ENCODE measurements at regions not wholly inside any gene's neighbourhood (a gene's known extent, or its start where the extent isn't known, plus 50 kb on each side); places are given as distances from the start of the nearest gene placed in this dataset.
"Not testable (repeated sequence)": the region's sequence is repeated elsewhere in the genome, so short reads cannot be mapped to it uniquely, and the experiment has no call there.

DNA sequence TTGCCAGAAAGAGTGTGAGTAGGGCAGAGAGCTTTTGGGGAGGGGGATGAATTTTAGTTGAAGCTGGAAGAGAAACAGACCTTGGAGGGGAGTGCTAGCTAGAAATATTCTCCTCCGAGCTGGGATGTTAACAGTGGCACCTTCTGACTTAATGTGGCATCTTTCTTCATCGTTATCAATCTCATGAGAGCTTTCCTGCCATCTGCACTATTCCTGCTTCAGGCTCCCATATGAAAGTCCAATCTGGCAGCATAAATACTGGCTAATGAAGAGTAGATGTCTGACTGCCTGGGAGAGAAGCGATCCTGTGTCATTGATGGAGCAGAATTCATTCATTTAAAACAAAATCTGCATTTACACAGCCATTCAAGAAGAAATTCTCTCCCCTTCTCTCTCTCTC is 284.5 kb downstream of the TMEM38B start:
- DNase-seq, result no peak

GRCh38 chr9:105979290-105979689 is 284.9 kb downstream of the TMEM38B start:
- DNase-seq, result no peak

- no peak for DNase-seq
Measured at GRCh38 chr9:105984714-105985113, 290.4 kb downstream of the TMEM38B start.

DNA sequence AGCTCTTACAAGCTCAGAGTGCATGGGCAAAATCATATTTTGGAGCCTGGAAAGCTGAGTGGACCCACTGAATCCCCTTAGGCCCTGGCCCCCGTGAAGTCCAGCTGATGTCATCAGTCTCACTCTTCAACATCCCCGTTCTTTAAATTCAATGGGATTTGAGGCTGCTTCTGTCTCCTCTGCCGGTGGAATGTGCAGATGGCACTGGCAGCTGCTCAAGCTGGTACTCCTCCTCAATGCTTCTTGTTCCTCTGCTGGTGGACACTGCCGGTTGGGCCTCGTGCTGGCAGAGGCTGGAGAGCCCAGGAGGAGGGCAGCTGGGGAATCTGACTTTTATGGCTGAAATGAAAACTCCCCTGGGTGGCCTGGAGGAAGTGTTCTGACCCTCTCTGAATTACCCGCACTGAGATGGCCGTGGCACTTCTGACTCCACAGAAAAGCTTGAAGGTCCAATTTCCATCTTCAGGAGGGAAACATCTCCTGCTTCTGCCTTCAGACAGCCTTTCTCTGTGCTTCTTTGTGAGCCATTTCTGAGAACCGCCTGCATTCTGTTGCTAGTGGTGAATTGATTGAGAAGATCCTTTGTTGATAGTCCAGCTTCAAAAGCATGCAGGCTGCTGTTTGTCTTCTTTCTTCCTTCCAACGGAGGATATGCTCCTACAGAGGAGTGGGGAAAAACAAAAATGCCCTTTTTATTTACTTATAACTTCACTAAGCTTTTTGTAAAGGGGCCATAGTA is 298.9 kb downstream of the TMEM38B start:
- DNase-seq, result no peak

DNA sequence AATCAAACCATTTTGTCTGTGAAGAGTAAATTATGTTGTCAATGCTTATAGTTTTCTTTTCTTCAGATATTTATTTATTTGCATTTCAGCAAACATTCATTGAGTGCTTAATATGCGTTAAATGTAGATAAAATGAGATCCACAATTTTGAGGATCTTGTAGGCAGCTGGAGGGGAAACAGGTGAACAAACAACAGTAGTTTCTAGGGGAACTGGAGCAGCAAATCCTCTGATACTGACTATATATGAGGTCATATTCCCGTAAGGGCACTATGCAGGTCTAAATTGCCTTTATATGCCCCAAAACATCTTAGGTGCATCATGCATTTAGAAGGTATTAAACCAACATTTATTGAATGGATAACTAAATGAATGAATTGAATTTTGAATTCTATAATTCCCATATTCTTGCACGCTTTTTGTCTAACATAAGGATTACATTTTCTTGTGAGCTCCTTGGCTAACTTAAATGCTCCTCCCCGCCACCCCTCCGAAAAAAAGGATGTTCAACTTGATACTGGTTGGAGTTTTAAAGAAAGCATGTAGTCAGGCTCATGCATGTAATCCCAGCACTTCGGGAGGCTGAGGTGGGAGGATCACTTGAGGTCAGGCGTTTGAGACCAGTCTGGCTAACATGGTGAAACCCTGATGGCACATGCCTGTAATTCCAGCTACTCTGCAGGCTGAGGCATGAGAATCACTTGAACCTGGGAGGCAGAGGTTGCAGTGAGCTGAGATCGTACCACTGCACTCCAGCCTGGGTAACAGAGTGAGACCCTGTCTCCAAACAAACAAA is 299.8 kb downstream of the TMEM38B start:
- DNase-seq, result no peak

DNA sequence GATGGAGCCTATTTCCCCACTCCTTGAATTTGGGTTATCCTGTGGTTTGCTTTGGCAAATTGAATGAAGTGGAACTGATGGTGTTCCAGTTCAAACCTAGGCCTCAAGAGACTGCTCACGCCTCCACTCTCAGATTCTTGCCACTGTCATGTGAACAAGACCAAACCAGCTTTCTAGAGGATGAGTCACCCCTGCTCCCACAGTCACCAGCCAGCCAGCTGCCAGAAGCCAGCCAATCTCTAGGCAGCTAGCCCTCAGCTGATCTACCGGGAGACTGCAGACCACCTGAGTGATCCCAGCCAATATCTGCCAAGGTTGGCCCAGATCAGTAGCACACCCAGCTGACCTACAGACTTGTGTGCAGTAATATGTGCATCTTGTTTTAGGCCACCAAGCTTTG is 300.6 kb downstream of the TMEM38B start:
- DNase-seq, result no peak

DNA sequence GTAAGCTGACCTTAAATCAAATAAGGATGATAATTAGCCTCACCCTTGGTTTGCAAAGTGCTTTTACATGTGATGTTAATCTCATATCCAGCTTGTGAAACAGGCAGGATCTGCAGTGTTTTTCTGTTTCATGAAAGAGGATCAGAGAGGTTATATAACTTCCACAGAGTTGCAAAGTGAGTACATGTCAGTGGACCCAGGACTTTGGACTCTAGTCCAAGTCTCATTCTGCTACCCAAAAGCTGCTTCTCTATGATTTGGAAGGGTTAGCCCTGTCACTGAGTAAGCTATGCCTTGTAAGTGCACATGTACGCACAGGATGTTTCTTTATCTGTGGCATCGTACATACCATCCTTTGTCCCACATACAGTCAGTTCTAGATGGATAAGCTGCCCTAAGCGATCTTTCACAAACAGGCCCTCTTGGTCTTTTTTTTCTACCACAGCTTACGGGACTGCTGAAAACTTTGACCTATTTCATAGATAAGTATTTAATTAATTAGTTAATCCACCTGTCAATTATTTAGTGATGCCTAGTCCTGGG is 322.9 kb downstream of the TMEM38B start:
- no peak for DNase-seq

DNA sequence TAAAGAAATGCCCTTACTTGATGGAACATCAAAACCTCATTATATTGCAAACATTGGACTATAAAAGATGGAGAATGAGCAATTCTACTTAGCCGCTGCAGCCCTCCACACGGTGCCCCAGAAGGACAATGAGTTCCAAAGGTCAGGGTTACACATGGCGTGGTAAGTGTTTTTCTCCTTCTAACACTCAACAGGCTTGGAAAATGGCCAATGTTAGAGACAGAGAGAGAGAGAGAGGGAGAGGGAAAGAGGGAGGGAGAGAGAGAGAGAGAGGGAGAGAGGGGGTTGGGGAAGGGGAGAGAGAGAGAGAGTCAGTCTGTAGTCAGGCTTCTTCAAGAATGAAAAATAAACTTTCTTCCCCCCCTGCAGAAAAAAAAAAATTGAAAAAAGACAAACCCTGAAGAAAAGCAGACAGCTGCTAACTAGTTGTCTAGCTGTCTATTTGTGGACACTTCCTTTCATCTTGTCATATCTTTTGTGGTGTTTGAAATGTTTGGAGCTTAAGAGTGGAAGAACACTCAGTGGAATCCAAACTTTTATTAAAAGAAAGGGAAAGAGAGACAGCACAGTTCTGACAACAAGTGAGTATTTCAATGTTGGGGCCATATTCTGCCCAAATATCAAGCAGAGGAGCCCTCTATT is 324.8 kb downstream of the TMEM38B start:
- no peak for DNase-seq

DNA sequence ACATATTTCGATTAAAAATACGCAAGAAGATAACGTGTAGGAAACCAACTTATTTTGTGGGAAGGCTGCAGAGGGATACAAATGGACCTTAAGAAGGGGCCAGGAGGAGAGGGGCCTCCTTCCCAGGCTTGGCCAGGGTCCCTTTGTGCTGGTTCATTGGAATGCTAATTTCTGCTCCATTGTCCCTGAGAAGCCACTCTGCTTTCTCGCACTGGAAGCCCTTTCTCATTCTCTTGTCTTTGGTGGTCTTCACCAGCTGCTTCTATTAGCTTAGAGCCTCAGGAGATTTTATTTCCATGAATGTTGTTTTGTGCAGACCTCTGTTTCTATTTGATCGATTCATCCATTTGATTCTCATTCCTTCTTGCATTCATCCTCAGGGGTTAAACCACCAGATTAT is 325.4 kb downstream of the TMEM38B start:
- DNase-seq, result no peak

DNA sequence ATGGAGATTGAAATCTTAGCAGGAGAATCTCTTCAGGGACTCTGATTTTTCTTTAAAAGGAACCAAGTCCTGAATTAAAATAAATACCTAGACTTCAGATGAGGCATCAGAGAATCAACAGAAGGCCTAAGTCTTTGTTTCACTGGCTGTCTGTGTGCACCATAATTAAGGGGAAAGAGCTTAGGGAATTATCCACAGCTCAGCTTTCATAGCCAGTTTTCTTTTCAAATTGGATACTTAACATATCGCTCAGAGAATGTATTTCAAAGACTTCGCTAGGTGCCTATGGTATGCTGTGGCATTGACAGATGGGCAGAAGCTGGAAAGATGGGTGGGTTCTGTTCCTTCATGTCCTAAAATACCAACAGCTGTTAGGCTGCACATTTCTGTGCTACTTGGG is 325.8 kb downstream of the TMEM38B start:
- no peak for DNase-seq

GRCh38 chr9:106023455-106023854 is 329.1 kb downstream of the TMEM38B start:
- DNase-seq, result no peak

DNA sequence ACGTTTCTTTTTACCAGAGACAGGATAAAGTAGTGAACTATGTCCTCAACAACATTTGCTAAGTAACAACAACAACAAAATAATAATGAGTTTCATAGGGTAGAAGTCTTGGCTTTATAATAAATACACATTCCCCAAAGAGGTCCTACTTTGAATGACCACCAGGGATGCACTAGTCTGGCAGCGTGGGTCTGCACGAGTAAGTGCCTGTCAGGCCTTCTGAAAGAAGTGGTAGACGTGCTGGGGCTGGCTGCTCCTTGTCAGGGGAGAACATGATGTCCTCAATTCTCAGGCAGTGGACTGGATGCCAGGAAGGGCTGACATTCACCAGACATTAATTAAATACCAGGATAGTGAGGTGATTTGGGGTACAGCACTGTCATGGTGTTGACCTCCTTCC is 331.1 kb downstream of the TMEM38B start:
- no peak for DNase-seq

- DNase-seq, result not testable (repeated sequence)
Measured at GRCh38 chr9:106030146-106030545, 335.8 kb downstream of the TMEM38B start.

GRCh38 chr9:106032978-106033377 is 338.6 kb downstream of the TMEM38B start:
- no peak for DNase-seq

DNA sequence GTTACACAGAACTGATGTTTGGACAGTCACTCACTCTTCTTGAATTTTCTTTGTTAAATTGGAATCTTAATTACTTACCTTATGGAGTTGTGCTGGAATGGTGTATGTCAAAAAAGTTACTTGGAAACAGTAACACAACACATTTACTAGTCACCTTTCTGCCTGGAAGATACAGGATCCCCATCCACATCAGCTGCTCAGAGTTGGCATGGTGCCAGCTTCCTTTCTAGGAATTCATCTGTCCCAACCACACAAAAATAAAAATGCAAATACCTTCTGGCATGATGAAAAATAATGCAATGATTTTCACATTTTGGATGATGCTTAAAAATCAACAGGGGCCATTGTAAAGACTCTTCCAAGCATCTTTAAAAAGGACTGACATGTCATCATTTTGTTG is 341.5 kb downstream of the TMEM38B start:
- DNase-seq, result no peak

GRCh38 chr9:106038266-106039001 is 344.1 kb downstream of the TMEM38B start:
- DNase-seq, result no peak

DNA sequence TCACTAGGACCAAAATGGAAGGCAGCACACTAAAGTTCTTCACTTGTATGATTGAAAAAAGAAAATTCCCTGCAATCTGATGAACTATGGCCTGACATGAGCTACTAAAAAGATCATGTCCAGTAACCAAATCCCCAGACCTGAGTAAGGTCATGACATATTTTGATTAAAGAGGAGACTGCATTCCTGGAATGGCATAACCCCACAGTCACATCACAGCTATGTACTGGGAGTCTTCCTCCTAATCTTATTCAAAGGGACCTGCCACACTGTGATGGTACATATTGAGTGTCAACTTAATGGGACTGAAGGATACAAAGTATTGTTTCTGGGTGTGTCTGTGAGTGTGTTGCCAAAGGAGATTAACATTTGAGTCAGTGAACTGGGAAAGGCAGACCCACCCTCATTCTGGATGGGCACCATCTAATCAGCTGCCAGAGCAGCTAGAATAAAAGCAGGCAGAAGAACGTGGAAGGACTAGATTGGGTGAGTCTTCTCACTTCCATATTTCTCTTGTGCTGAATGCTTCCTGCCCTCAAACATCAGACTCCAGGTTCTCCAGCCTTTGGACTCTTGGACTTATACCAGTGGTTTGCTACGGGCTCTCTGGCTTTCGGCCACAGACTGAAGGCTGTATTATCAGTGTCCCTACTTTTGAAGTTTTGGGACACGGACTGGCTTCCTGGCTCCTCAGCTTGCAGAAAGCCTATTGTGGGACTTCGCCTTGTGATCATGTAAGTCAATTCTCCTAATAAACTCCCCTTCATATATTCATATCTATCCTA is 345.0 kb downstream of the TMEM38B start:
- DNase-seq, result no peak

DNA sequence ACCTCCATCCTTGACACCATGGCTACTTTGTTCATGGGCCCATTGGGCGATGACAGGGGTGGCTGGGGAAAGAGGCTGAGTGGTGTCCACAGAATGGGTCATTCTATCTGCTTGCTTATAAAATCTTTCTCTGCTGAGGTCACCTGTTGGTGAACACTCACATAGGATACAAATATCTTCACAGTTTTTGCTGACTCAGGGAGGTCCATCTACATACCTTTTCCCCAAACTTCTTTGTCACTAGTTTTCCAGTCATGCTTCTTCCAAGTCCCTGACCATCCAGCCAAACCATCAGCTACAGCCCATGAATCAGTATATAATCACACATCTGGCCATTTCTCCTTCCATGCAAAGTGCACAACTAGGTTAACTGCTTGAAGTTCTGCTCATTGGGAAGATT is 347.6 kb downstream of the TMEM38B start:
- DNase-seq, result not testable (repeated sequence)

DNA sequence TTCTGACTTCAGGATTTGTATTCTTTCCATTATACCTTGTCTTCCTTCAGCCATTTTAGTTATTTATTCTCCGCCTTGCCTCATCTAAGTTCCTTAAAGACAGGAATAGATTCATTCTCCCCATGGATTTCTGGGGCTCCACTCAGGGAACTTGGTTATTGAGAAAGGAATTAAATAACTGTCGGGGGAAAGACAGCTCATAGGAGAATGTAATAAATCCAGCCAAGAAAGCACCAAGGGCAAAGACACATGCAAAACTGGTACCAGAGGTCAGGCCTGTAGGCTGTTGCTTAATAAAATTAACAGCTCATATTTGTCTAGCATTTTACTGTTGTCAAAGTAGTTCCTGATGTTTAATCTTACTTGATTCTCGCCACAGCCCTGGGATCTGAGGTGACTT is 357.2 kb downstream of the TMEM38B start:
- no peak for DNase-seq

DNA sequence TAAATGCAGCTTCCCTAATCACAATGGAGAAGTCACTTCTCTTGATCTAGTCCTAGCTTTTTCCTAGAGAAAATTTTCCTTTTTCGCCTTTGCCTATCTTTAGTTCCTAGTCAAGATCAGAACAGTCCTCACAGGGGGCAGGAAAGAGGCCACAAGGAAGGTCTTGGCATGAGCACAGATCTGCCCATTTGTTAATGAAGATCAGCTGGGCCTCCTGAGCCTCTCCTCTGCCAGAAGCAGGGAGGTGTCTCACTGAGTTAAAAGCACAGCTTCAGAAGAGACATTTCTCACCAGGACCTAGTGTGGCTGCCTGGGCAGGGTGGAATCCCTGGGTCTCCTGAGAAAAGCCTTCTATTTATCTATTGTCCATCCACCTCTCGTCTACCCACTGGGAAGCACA is 357.8 kb downstream of the TMEM38B start:
- no peak for DNase-seq

- DNase-seq, result no peak
Measured at GRCh38 chr9:106052735-106053134, 358.4 kb downstream of the TMEM38B start.

DNA sequence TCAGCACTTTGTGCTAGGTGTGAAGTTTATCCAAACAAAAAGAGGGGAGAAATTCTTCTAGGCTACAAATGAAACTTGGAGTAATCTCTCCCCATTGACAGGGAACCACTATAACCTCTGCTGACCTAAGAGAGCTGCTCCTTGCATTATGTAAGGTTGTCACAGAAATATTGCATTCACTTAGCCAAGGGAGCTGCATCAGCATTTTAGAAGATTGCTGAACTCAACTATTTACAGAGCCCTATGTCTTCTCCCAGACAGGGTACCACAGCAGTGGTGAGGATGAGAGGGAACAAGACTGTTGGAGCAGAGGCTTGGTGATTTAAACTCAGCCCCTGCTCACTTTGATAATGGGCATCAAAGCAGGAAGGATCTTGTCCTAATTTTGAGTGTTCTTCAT is 362.0 kb downstream of the TMEM38B start:
- no peak for DNase-seq
